Gastrocnemius medialis (tissue), 4 donors: ENCODE measurements at regions not wholly inside any gene's neighbourhood (a gene's known extent, or its start where the extent isn't known, plus 50 kb on each side); places are given as distances from the start of the nearest gene placed in this dataset.

Source experiments
- POLR2A ChIP-seq, 2 donors: fragments of 450-650 bp; IDR thresholded peaks; one replicate each; pipeline ENCODE4 v1.6.1; 2017; ENCODE audit warnings: antibody characterized with exemption in 2 of 2, mild to moderate bottlenecking in 2 of 2, moderate library complexity in 2 of 2
- TF ChIP-seq, protein P1 (sequence below), 5 experiments: fragments of 450-650 bp in 3 of 5; fragments of 200-600 bp in 2 of 5; sonication (generic) in 2 of 5; IDR thresholded peaks in 4 of 5; conservative IDR thresholded peaks in 1 of 5; 1 replicate in 4 of 5; 2 replicates in 1 of 5; pipeline ENCODE4 v1.5.1; 2016 to 2019; ENCODE audit warnings: antibody characterized with exemption in 5 of 5, mild to moderate bottlenecking in 3 of 5, moderate library complexity in 3 of 5

DNA sequence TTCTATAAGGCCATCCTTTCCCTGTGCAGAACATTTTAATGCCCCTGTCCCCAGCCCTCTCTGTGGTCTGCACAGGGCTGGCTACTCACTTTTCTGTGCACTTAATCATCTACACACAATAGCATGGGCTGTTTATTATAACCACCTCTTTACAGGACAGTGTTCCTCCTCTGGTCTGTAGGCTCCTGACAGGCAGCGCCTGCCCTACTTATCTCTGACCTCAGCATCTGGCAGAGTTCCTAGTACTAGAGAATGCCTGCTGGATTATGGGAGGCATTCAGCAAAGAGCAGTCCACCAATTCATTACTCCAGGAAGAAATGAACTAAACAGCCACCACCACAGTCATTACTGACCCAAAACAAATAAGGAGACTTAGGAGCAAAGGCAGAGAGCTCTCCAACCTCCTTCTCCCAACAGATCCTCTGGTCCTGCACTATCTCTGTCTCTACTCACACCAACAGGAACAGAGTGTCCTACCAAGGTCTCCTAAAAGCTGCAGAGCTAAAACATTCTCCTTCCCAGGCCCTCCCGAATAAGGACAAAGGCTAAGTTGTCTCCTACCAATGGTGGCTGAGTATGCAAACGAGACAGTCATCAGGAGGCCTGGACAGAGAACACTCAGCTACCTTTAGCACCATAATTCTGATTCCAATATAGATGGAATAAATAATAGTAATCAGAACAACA lies 279.2 kb downstream of the QDPR start:
- TF ChIP-seq, protein P1, sequence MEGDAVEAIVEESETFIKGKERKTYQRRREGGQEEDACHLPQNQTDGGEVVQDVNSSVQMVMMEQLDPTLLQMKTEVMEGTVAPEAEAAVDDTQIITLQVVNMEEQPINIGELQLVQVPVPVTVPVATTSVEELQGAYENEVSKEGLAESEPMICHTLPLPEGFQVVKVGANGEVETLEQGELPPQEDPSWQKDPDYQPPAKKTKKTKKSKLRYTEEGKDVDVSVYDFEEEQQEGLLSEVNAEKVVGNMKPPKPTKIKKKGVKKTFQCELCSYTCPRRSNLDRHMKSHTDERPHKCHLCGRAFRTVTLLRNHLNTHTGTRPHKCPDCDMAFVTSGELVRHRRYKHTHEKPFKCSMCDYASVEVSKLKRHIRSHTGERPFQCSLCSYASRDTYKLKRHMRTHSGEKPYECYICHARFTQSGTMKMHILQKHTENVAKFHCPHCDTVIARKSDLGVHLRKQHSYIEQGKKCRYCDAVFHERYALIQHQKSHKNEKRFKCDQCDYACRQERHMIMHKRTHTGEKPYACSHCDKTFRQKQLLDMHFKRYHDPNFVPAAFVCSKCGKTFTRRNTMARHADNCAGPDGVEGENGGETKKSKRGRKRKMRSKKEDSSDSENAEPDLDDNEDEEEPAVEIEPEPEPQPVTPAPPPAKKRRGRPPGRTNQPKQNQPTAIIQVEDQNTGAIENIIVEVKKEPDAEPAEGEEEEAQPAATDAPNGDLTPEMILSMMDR (IDR thresholded peaks at IDR 0.05 in 4 of 5, conservative IDR thresholded peaks at IDR 0.05 in 1 of 5) = no peak
- no peak for TF ChIP-seq POLR2A (IDR thresholded peaks at IDR 0.05)
